IMR-90 (cell line): ENCODE measurements at regions not wholly inside any gene's neighbourhood (a gene's known extent, or its start where the extent isn't known, plus 50 kb on each side); places are given as distances from the start of the nearest gene placed in this dataset.
"Not testable (repeated sequence)": the region's sequence is repeated elsewhere in the genome, so short reads cannot be mapped to it uniquely, and the experiment has no call there.

Source experiments
- ATAC-seq: fragments of 200-7000 bp; cut with Tn5 transposase; 2 replicates; pipeline ENCODE4 v1.9.1; 2020; ENCODE audit warnings: low read depth, mild to moderate bottlenecking, moderate library complexity
- BruUV-seq: library from RNA; stranded (reverse); fragments of 400-500 nt; replicated peaks from 2 replicates; lab custom pipeline; 2021; lab: Mats Ljungman, UMichigan
- CTCF ChIA-PET: fragments of 300-600 bp; formaldehyde crosslinking; extraction: SDS; loops from one replicate; lab custom pipeline; 2021; ENCODE audit warnings: antibody characterized with exemption; lab: Yijun Ruan, JAX
- POLR2A ChIA-PET: fragments of 300-600 bp; sonication (Branson Sonifier 250); formaldehyde crosslinking; loops from one replicate; lab custom pipeline; 2022; ENCODE audit warnings: antibody characterized with exemption; ENCODE audit not compliant: unreplicated experiment; lab: Charles Lee
- DNase-seq: peaks from one replicate; pipeline ENCODE4 v3.0.0; 2013
- H2AFZ ChIP-seq: replicated peaks from 2 replicates; pipeline ENCODE3; 2013; ENCODE audit warnings: low read length, mild to moderate bottlenecking; ENCODE audit not compliant: poor library complexity
- H2AK5ac ChIP-seq: 2 replicates; pipeline ENCODE4 v1.6.1; 2013; ENCODE audit warnings: low read depth, low read length, inconsistent platforms
- H2AK9ac ChIP-seq: replicated peaks from 2 replicates; pipeline ENCODE3; 2013; ENCODE audit warnings: mild to moderate bottlenecking, low read depth, low read length, moderate library complexity; ENCODE audit not compliant: poor library complexity
- H2BK120ac ChIP-seq: 2 replicates; pipeline ENCODE4 v1.6.1; 2013; ENCODE audit warnings: low read depth, low read length, inconsistent platforms
- H2BK15ac ChIP-seq: 3 replicates; pipeline ENCODE4 v1.6.1; 2013; ENCODE audit warnings: low read depth, low read length, inconsistent platforms
- H2BK20ac ChIP-seq: 2 replicates; pipeline ENCODE4 v1.6.1; 2013; ENCODE audit warnings: low read depth, mild to moderate bottlenecking, inconsistent platforms, low read length, moderate library complexity
- H2BK5ac ChIP-seq: 2 replicates; pipeline ENCODE4 v1.6.1; 2013; ENCODE audit warnings: mild to moderate bottlenecking, low read depth, low read length, inconsistent platforms; ENCODE audit not compliant: poor library complexity, severe bottlenecking
- H3K14ac ChIP-seq: replicated peaks from 2 replicates; pipeline ENCODE4 v1.6.1; 2013; ENCODE audit warnings: low read depth, low read length, inconsistent platforms
- H3K18ac ChIP-seq: 2 replicates; pipeline ENCODE4 v1.6.1; 2013; ENCODE audit warnings: low read depth, low read length, control low read depth
- H3K23ac ChIP-seq: 2 replicates; pipeline ENCODE4 v1.6.1; 2013; ENCODE audit warnings: low read depth, low read length, inconsistent platforms
- H3K27ac ChIP-seq: 2 replicates; pipeline ENCODE4 v1.5.1; 2013; ENCODE audit warnings: mild to moderate bottlenecking, control low read depth, low read length; ENCODE audit not compliant: insufficient read depth
- H3K27me3 ChIP-seq: 2 replicates; pipeline ENCODE4 v1.6.1; 2013; ENCODE audit warnings: low read length; ENCODE audit not compliant: control insufficient read depth, insufficient read depth
- H3K36me3 ChIP-seq: 2 replicates; pipeline ENCODE4 v1.6.1; 2013; ENCODE audit warnings: low read length, mixed read lengths; ENCODE audit not compliant: control insufficient read depth, insufficient read depth
- H3K4ac ChIP-seq: 2 replicates; pipeline ENCODE4 v1.6.1; 2013; ENCODE audit warnings: low read depth, low read length, inconsistent platforms
- H3K4me1 ChIP-seq: 2 replicates; pipeline ENCODE4 v1.6.1; 2013; ENCODE audit warnings: low read length, mixed read lengths; ENCODE audit not compliant: control insufficient read depth, insufficient read depth
- H3K4me2 ChIP-seq: 2 replicates; pipeline ENCODE4 v1.6.1; 2013; ENCODE audit warnings: low read depth, mild to moderate bottlenecking, control low read depth, low read length, moderate library complexity
- H3K4me3 ChIP-seq: 2 replicates; pipeline ENCODE4 v1.5.1; 2013; ENCODE audit warnings: low read depth, mild to moderate bottlenecking, control low read depth, low read length, moderate library complexity; ENCODE audit not compliant: insufficient read depth
- H3K56ac ChIP-seq: 2 replicates; pipeline ENCODE4 v1.6.1; 2013; ENCODE audit warnings: low read length, inconsistent platforms; ENCODE audit not compliant: insufficient read depth; ENCODE audit errors: extremely low read depth
- H3K79me1 ChIP-seq, 2 experiments: 2 replicates each; pipeline ENCODE4 v1.6.1; 2013; ENCODE audit warnings: low read length in 2 of 2, inconsistent platforms in 1 of 2, low read depth in 1 of 2
- H3K9ac ChIP-seq: 2 replicates; pipeline ENCODE4 v1.6.1; 2013; ENCODE audit warnings: low read depth, low read length, control low read depth
- H3K9me1 ChIP-seq: 2 replicates; pipeline ENCODE4 v1.6.1; 2013; ENCODE audit warnings: low read length, inconsistent platforms; ENCODE audit not compliant: insufficient read depth
- H3K9me3 ChIP-seq: 2 replicates; pipeline ENCODE4 v1.6.1; 2013; ENCODE audit warnings: low read length; ENCODE audit not compliant: control insufficient read depth, insufficient read depth
- H4K20me1 ChIP-seq: 2 replicates; pipeline ENCODE4 v1.6.1; 2013; ENCODE audit warnings: low read length, inconsistent platforms; ENCODE audit not compliant: insufficient read depth
- H4K5ac ChIP-seq: 2 replicates; pipeline ENCODE4 v1.6.1; 2013; ENCODE audit warnings: mild to moderate bottlenecking, low read depth, low read length, control low read depth
- H4K8ac ChIP-seq, 2 experiments: 2 replicates each; pipeline ENCODE4 v1.6.1; 2013; ENCODE audit warnings: low read depth in 2 of 2, low read length in 2 of 2, control low read depth in 1 of 2, inconsistent platforms in 1 of 2
- H4K91ac ChIP-seq: 2 replicates; pipeline ENCODE4 v1.6.1; 2013; ENCODE audit warnings: low read depth, low read length, inconsistent platforms; ENCODE audit not compliant: insufficient read depth
- WGBS, 2 experiments: methylation state at CpG; one replicate each; pipeline versions ENCODE4 v1.1.5 to v1.1.7; 2013; ENCODE audit warnings: missing lambda C conversion rate in 2 of 2; ENCODE audit not compliant: insufficient read length in 1 of 2; ENCODE audit errors: extremely low coverage in 2 of 2; 5-methylcytosine and 5-hydroxymethylcytosine counted together
- dilution Hi-C: fragments of 300-500 bp; cut with HindIII; formaldehyde crosslinking; loops from one replicate; pipeline ENCODE4 v1.14.3; 2018; ENCODE audit warnings: low sequenced_read_pairs; ENCODE audit not compliant: unreplicated experiment
- in situ Hi-C: fragments of 300-500 bp; cut with MboI; formaldehyde crosslinking; loops from 3 replicates; pipeline ENCODE4 v1.14.3; 2019; ENCODE audit warnings: low sequenced_read_pairs, inconsistent platforms, mixed read lengths
- intact Hi-C: fragments of 100-400 bp; cut with micrococcal nuclease; formaldehyde crosslinking; loops from 2 replicates; pipeline ENCODE4 v1.10.0; 2022

DNA sequence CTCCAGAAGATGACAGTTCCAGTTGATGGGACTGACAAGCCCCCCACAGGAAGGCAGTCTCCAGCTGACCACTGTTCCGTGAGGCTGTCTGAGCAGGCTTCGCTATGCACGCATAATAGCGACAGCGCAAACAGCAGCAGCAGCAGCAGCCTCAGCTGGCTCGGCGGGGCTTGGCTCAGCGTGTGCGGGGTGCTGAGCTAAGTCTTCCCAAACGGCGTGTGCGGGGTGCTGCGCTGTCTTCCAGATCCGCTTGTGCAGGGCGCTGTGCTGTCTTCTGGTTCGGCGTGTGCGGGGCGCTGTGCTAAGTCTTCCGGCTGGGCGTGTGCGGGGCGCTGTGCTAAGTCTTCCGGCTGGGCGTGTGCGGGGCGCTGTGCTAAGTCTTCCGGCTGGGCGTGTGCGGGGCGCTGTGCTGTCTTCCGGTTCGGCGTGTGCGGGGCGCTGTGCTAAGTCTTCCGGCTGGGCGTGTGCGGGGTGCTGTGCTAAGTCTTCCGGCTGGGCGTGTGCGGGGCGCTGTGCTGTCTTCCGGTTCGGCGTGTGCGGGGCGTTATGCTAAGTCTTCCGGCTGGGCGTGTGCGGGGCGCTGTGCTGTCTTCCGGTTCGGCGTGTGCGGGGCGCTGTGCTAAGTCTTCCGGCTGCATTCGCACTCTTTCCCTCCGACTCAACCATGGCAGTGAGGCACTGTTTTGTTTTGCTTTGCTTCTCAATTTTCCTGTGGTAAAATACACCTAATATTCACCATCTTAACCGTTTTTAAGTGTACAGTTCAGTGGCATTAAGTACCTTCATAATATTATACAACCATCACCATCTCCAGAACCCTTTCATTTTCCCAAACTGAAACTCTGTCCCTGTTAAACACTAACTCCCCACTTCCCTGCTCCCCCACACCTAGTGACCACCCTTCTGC is 156.1 kb downstream of the BMP7 start:
- H3K9me3 ChIP-seq, result peaks cover 22% of the 10 kb centered on the region
- H3K9me1 ChIP-seq, H4K5ac ChIP-seq, H2AK5ac ChIP-seq, in situ Hi-C loops, H3K4me2 ChIP-seq, H4K20me1 ChIP-seq, ATAC-seq, H2BK20ac ChIP-seq, DNase-seq, H2AFZ ChIP-seq, H3K14ac ChIP-seq, dilution Hi-C loops, H3K27me3 ChIP-seq, CTCF ChIA-PET, H3K36me3 ChIP-seq, H3K56ac ChIP-seq, H3K4me3 ChIP-seq, H3K27ac ChIP-seq, H4K91ac ChIP-seq, H3K23ac ChIP-seq, H2BK5ac ChIP-seq, H3K9ac ChIP-seq, BruUV-seq, H3K18ac ChIP-seq, H2AK9ac ChIP-seq, H3K4me1 ChIP-seq, H3K79me1 ChIP-seq, intact Hi-C loops, H2BK15ac ChIP-seq, H3K4ac ChIP-seq, POLR2A ChIA-PET, H4K8ac ChIP-seq, H2BK120ac ChIP-seq: not testable (repeated sequence)
- WGBS, 2 experiments, result 82% methylated on average over 17 of the region's 61 CpGs; no CpG with 5 or more reads in 1 of the 2 experiments
